Chondrocyte (in vitro differentiated cells): ENCODE measurements at regions not wholly inside any gene's neighbourhood (a gene's known extent, or its start where the extent isn't known, plus 50 kb on each side); places are given as distances from the start of the nearest gene placed in this dataset.
A peak's percentile ranks its signal among the peaks of the same experiment; 100 is the strongest.

Experiments used
- DNase-seq: peaks from one replicate; pipeline ENCODE4 v3.0.0; 2021; ENCODE audit warnings: mixed read lengths, low spot score
- H3K27ac Mint-ChIP-seq: one replicate; pipeline ENCODE4 v1.8.0; 2021; ENCODE audit warnings: mild to moderate bottlenecking, moderate library complexity, mixed read lengths; ENCODE audit not compliant: unreplicated experiment
- H3K27me3 Mint-ChIP-seq: 2 replicates; pipeline ENCODE4 v1.8.0; 2021; ENCODE audit warnings: low read depth, mixed read lengths
- H3K36me3 Mint-ChIP-seq: 2 replicates; pipeline ENCODE4 v1.8.0; 2021; ENCODE audit warnings: low read depth, mixed read lengths
- H3K4me1 Mint-ChIP-seq: 2 replicates; pipeline ENCODE4 v1.8.0; 2021; ENCODE audit warnings: low read depth, mild to moderate bottlenecking, mixed read lengths
- H3K4me3 Mint-ChIP-seq: one replicate; pipeline ENCODE4 v1.8.0; 2021; ENCODE audit warnings: mild to moderate bottlenecking, moderate library complexity, mixed read lengths; ENCODE audit not compliant: unreplicated experiment
- H3K9me3 Mint-ChIP-seq: 2 replicates; pipeline ENCODE4 v1.8.0; 2021; ENCODE audit warnings: low read depth, mixed read lengths
- TF ChIP-seq, protein P1 (sequence below): fragments of 200-600 bp; sonication (generic); IDR thresholded peaks from 2 replicates; pipeline ENCODE4 v1.5.0; 2021; ENCODE audit warnings: antibody characterized with exemption, mild to moderate bottlenecking, moderate library complexity

DNA sequence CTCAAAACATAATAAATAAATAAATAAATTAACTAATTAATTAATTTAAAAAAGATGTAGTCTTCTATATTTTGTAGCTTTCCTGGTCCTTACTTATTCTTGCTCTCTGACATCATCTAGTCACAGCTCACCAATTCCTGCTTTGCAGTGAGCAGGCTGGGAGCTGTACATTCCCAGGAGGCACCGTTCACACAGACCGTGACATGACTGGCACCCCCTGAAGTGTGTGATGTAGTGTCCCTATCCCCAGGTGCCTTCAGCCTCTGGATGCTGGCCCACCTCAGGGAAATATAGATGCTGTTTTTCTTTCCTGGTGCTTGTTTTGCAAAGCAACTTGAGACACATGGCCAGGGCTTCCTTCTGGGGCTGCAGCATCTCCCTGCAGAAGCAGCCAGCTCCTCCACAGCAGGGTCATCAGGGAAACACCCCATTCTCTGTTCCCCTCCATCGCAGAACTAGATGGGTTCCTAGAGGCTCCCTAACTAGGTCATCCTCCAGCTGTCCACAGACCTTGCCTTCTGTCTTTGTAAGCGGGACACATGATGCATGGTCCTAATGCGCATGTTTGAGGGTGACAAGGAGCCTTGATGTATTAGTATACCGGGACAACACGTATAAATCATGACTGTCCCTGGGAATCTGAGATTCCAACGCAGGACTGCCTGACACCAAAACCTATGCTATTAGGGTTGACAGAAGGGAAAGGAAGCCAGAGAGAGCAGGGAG lies 76.4 kb downstream of the RHOB start:
- TF ChIP-seq, protein P1, sequence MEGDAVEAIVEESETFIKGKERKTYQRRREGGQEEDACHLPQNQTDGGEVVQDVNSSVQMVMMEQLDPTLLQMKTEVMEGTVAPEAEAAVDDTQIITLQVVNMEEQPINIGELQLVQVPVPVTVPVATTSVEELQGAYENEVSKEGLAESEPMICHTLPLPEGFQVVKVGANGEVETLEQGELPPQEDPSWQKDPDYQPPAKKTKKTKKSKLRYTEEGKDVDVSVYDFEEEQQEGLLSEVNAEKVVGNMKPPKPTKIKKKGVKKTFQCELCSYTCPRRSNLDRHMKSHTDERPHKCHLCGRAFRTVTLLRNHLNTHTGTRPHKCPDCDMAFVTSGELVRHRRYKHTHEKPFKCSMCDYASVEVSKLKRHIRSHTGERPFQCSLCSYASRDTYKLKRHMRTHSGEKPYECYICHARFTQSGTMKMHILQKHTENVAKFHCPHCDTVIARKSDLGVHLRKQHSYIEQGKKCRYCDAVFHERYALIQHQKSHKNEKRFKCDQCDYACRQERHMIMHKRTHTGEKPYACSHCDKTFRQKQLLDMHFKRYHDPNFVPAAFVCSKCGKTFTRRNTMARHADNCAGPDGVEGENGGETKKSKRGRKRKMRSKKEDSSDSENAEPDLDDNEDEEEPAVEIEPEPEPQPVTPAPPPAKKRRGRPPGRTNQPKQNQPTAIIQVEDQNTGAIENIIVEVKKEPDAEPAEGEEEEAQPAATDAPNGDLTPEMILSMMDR, result no peak
- peaks cover 3% of the 10 kb centered on the region for H3K27me3 Mint-ChIP-seq
- no peaks in the 10 kb centered on the region for H3K9me3 Mint-ChIP-seq
- DNase-seq, result no peak
- H3K36me3 Mint-ChIP-seq, result no peaks in the 10 kb centered on the region
- H3K4me3 Mint-ChIP-seq, result no peak overlapping the region
- H3K27ac Mint-ChIP-seq, result no peak overlapping the region
- peaks cover 30% of the 10 kb centered on the region for H3K4me1 Mint-ChIP-seq

GRCh38 chr2:20523799-20524187 lies 76.9 kb downstream of the RHOB start:
- no peaks in the 10 kb centered on the region for H3K9me3 Mint-ChIP-seq
- TF ChIP-seq, protein P1, result no peak
- H3K27me3 Mint-ChIP-seq, result peaks cover 3% of the 10 kb centered on the region
- H3K36me3 Mint-ChIP-seq, result no peaks in the 10 kb centered on the region
- no peak overlapping the region for H3K4me3 Mint-ChIP-seq
- H3K4me1 Mint-ChIP-seq, result peaks cover 30% of the 10 kb centered on the region
- H3K27ac Mint-ChIP-seq, result no peak overlapping the region
- DNase-seq, result no peak

DNA sequence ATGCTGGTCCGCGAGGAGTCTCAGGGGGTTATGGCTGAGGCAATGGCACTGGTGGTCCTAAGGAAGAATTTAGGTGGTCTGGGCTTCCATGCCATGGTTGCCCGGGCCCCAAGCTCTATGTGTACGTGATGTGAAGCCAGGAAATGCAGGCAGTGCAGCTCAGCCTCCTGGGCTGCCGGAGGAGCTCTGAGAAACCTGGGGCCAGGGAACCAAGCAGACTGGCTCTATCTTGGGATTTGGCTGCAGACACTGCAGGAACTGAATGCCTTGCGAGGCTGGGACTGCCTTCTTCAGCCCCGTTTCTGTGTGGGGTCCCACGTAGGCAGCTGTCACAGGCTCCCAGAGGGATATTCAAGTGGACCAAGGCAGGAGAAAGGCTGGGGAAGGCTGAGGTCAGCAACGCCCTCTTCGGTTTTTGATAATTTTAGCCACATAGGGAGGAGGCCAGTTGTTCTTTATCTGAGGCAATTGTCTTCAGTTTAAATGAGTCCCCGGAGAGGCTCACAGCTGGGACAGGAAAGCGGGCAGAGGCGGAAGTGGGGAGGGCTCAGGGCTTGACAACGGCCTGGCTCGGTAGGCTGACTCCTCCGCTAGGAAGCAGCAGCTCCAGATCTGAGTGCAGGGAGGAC lies 77.7 kb downstream of the RHOB start:
- DNase-seq, result no peak
- no peak overlapping the region for H3K27ac Mint-ChIP-seq

DNA sequence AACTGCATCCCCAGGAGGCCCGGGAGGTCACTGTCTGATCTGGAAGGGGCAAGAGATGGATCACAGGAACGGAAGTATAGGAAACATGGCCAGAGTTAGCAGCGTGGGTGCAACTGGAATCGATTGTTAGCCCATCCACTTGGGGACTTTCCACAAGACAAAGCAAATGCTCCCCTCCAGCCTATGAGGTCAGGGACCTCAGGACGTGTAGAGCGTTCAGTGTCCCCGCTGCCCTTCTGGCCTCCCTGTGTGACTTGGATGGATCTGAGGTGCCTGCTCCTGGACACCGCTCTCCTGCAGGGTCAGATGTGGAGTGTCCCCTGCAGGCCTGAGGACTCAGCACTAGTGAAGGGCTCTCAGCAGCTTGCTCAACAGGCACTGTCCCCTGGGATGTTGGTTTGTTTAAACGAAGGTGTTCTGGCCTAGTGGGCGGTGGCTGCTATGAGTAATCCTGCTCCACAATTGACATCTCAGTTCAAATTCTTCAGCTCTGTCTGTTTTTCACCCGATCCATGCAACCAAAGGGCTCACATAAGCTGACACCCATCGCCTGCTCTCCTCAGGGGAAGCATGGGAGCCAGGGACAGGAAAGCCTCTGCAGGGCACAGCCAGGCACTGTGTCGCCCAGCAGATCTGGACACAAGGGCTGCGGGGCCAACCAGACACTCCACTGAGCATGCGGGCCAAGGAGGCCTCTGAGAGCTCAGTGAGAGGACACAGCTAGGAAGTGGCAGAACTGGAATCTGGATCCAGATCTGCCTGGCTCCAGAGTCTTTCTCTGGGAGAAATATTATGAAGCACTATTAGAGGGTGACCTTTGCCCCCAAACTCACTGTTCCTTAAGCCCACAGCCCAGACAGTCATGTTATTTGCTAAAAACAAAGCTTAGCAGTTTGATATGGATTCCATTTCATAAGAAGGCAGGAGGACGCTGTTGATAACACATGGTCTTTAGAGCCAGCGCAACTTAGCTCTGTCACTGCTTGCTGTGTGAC lies 78.5 kb downstream of the RHOB start:
- TF ChIP-seq, protein P1, result peak; percentile 28
- Mint-ChIP-seq H3K4me1 (peaks cover 30% of the 10 kb centered on the region), H3K27me3 (peaks cover 3% of the 10 kb centered on the region), H3K27ac (peak overlapping the region; percentile 52), H3K36me3 (no peaks in the 10 kb centered on the region), H3K4me3 (no peak overlapping the region), H3K9me3 (no peaks in the 10 kb centered on the region)
- no peak for DNase-seq

More for the DNA sequence above, 77.7 kb downstream of the RHOB start:
- Mint-ChIP-seq H3K4me3 (no peak overlapping the region), H3K27me3 (peaks cover 3% of the 10 kb centered on the region), H3K36me3 (no peaks in the 10 kb centered on the region), H3K4me1 (peaks cover 30% of the 10 kb centered on the region), H3K9me3 (no peaks in the 10 kb centered on the region)
- TF ChIP-seq, protein P1, result no peak

DNA sequence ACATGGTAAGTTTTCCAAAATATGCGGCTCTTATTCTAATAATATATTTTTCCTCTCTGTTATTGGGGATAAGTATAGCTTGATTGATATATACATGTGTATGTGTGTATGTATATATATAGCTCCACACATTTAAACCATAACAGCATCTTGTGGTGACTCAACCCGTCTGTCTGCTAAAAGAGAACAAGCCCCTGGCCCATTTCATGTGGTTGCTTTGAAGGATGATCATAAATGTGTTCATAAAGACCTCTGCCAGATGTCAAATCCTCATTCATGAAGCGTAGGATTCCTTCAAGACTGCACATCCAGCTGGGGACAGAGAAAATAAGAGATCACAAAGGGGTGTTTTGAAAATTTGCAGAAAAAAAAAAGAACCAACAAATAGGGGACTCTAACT lies 79.3 kb downstream of the RHOB start:
- H3K4me1 Mint-ChIP-seq, result peaks cover 30% of the 10 kb centered on the region
- no peaks in the 10 kb centered on the region for H3K36me3 Mint-ChIP-seq
- DNase-seq, result no peak
- no peak overlapping the region for H3K4me3 Mint-ChIP-seq
- H3K27me3 Mint-ChIP-seq, result peaks cover 3% of the 10 kb centered on the region
- TF ChIP-seq, protein P1, result no peak
- H3K27ac Mint-ChIP-seq, result no peak overlapping the region
- H3K9me3 Mint-ChIP-seq, result no peaks in the 10 kb centered on the region
